Hepatocyte (in vitro differentiated cells): ENCODE measurements at regions not wholly inside any gene's neighbourhood (a gene's known extent, or its start where the extent isn't known, plus 50 kb on each side); places are given as distances from the start of the nearest gene placed in this dataset.

ENCODE experiments used
- DNase-seq: peaks from one replicate; pipeline ENCODE4 v3.0.0-alpha.2; 2016; ENCODE audit warnings: low spot score
- H2AFZ ChIP-seq: fragments of 200-600 bp; sonication (generic); 2 replicates; pipeline ENCODE4 v1.6.0; 2016; ENCODE audit warnings: antibody characterized with exemption, mild to moderate bottlenecking
- H3K27ac ChIP-seq: fragments of 200-600 bp; sonication (generic); 2 replicates; pipeline ENCODE4 v1.5.1; 2016; ENCODE audit warnings: mild to moderate bottlenecking
- H3K27me3 ChIP-seq: fragments of 200-600 bp; sonication (generic); 2 replicates; pipeline ENCODE4 v1.6.1; 2016
- H3K36me3 ChIP-seq: fragments of 200-600 bp; sonication (generic); replicated peaks from 2 replicates; pipeline ENCODE4 v1.5.1; 2016; ENCODE audit warnings: low read depth; ENCODE audit not compliant: insufficient read depth
- H3K4me1 ChIP-seq: fragments of 200-600 bp; sonication (generic); 2 replicates; pipeline ENCODE4 v1.5.1; 2016; ENCODE audit warnings: mild to moderate bottlenecking, moderate library complexity; ENCODE audit not compliant: insufficient read depth
- H3K4me2 ChIP-seq: fragments of 200-600 bp; sonication (generic); 2 replicates; pipeline ENCODE4 v1.6.0; 2016
- H3K4me3 ChIP-seq: fragments of 200-600 bp; sonication (generic); 2 replicates; pipeline ENCODE4 v1.5.1; 2016; ENCODE audit warnings: mild to moderate bottlenecking
- H3K79me2 ChIP-seq: fragments of 200-600 bp; sonication (generic); 2 replicates; pipeline ENCODE4 v1.6.0; 2017; ENCODE audit warnings: mild to moderate bottlenecking
- H3K9me2 ChIP-seq: fragments of 200-600 bp; sonication (generic); replicated peaks from 2 replicates; pipeline ENCODE4 v1.6.0; 2017; ENCODE audit warnings: mild to moderate bottlenecking; ENCODE audit not compliant: insufficient read depth
- H3K9me3 ChIP-seq: fragments of 200-600 bp; sonication (generic); 2 replicates; pipeline ENCODE4 v1.5.1; 2016; ENCODE audit warnings: low read depth, mild to moderate bottlenecking
- H4K20me1 ChIP-seq: fragments of 200-600 bp; sonication (generic); 2 replicates; pipeline ENCODE4 v1.6.0; 2016; ENCODE audit warnings: mild to moderate bottlenecking; ENCODE audit not compliant: insufficient read depth, poor library complexity, severe bottlenecking
- EZH2 ChIP-seq: fragments of 200-600 bp; sonication (generic); IDR thresholded peaks from 2 replicates; pipeline ENCODE4 v1.6.1; 2016; ENCODE audit warnings: antibody characterized with exemption, mild to moderate bottlenecking, borderline replicate concordance
- EZH2phosphoT487 ChIP-seq: fragments of 200-600 bp; sonication (generic); IDR thresholded peaks from one replicate; pipeline ENCODE4 v1.6.1; 2018; ENCODE audit warnings: antibody characterized with exemption, mild to moderate bottlenecking, low read depth, moderate library complexity; ENCODE audit not compliant: unreplicated experiment, severe bottlenecking
- WGBS: methylation state at CpG from one replicate; pipeline ENCODE4 v1.1.6; 2016; ENCODE audit warnings: low lambda C conversion rate; ENCODE audit errors: missing lambda C conversion rate; 5-methylcytosine and 5-hydroxymethylcytosine counted together
- TF ChIP-seq, protein P1 (sequence below): fragments of 200-600 bp; sonication (generic); IDR thresholded peaks from 2 replicates; pipeline ENCODE4 v1.5.1; 2016; ENCODE audit warnings: antibody characterized with exemption, mild to moderate bottlenecking; ENCODE audit not compliant: poor library complexity

DNA sequence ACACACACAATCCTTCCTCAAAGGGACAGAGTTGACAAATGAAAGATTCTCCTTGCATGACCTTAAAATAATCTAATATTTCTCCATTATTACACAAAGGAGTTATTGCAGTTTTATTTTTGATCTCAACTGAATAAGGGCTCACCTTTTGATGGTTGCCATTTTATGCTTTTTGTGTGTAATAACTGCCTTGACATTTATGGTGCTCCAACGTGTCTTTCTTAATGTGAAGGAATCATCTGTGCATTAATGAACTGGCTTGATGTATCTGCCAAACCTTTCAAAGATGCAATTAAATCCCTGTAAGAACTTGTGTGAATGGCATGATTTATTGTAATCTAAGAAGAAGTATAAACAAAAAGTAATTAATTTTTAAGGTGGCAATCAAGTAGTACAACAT, 1519.8 kb upstream of the CDH9 start:
- no peak overlapping the region for H3K4me2 ChIP-seq
- no peaks in the 10 kb centered on the region for H3K79me2 ChIP-seq
- 96% methylated on average over 1 of the region's 1 CpG for WGBS
- H3K27ac ChIP-seq: no peak overlapping the region
- H3K27me3 ChIP-seq: no peaks in the 10 kb centered on the region
- H3K9me3 ChIP-seq: no peaks in the 10 kb centered on the region
- H3K4me3 ChIP-seq: no peak overlapping the region
- TF ChIP-seq, protein P1, sequence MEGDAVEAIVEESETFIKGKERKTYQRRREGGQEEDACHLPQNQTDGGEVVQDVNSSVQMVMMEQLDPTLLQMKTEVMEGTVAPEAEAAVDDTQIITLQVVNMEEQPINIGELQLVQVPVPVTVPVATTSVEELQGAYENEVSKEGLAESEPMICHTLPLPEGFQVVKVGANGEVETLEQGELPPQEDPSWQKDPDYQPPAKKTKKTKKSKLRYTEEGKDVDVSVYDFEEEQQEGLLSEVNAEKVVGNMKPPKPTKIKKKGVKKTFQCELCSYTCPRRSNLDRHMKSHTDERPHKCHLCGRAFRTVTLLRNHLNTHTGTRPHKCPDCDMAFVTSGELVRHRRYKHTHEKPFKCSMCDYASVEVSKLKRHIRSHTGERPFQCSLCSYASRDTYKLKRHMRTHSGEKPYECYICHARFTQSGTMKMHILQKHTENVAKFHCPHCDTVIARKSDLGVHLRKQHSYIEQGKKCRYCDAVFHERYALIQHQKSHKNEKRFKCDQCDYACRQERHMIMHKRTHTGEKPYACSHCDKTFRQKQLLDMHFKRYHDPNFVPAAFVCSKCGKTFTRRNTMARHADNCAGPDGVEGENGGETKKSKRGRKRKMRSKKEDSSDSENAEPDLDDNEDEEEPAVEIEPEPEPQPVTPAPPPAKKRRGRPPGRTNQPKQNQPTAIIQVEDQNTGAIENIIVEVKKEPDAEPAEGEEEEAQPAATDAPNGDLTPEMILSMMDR: no peak
- H3K36me3 ChIP-seq: no peaks in the 10 kb centered on the region
- no peaks in the 10 kb centered on the region for H3K9me2 ChIP-seq
- H2AFZ ChIP-seq: no peak overlapping the region
- H4K20me1 ChIP-seq: no peaks in the 10 kb centered on the region
- no peak for DNase-seq
- H3K4me1 ChIP-seq: no peaks in the 10 kb centered on the region

DNA sequence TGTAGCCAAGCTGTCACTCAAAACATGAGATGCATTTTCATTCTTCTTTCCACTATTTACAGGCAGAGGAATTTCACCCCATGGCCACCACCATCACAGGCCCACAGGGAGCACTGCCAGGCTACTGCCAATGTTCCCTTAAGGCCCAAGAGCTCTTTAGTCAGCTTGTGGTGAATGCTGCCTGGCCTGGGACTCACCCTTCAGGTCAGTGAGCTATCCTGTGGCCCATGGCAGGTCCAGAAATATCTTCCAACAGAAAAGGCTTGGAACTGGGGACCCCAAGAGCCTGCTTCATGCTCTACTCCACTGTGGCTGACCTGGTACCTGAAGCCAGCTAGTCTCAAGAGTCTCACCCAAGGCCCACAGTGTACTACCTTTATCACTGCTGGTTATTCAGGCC, 1518.7 kb upstream of the CDH9 start:
- Histone ChIP-seq H3K9me3 (no peaks in the 10 kb centered on the region), H3K9me2 (no peaks in the 10 kb centered on the region)
- TF ChIP-seq, protein P1: no peak
- TF ChIP-seq EZH2phosphoT487 (no peak), EZH2 (no peak)

DNA sequence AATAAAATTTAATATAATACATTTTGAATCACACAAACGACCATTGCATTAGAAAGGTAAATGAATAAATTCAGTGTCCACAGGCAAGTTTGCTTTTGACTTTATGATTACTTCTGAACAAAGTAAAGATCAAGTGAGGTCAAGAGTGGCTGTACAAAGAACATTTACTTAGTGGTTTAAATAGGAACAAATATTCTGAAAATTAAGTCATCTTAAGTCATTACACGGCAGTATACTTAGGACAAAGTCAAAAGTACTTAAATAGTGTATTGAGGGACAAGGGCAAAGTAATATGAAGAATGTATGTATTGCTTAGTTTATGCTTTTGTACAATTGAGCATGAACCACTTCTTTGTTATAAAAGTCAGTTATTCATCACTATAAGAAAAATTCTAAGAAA, 1511.2 kb upstream of the CDH9 start:
- Histone ChIP-seq H3K4me1 (no peaks in the 10 kb centered on the region), H3K9me3 (no peaks in the 10 kb centered on the region), H3K9me2 (no peaks in the 10 kb centered on the region), H2AFZ (no peak overlapping the region), H3K4me3 (no peak overlapping the region), H3K27ac (no peak overlapping the region), H3K36me3 (no peaks in the 10 kb centered on the region), H4K20me1 (no peaks in the 10 kb centered on the region), H3K27me3 (no peaks in the 10 kb centered on the region), H3K4me2 (no peak overlapping the region), H3K79me2 (no peaks in the 10 kb centered on the region)
- DNase-seq: no peak
- TF ChIP-seq, protein P1: no peak
- TF ChIP-seq EZH2phosphoT487: no peak
- no peak for TF ChIP-seq EZH2
- 60% methylated on average over 2 of the region's 2 CpGs for WGBS

More for the DNA sequence above, 1518.7 kb upstream of the CDH9 start:
- Histone ChIP-seq H3K4me3 (no peak overlapping the region), H4K20me1 (no peaks in the 10 kb centered on the region), H3K27ac (no peak overlapping the region), H3K4me1 (no peaks in the 10 kb centered on the region), H3K79me2 (no peaks in the 10 kb centered on the region), H3K27me3 (no peaks in the 10 kb centered on the region), H3K4me2 (no peak overlapping the region), H2AFZ (no peak overlapping the region), H3K36me3 (no peaks in the 10 kb centered on the region)
- DNase-seq: no peak

DNA sequence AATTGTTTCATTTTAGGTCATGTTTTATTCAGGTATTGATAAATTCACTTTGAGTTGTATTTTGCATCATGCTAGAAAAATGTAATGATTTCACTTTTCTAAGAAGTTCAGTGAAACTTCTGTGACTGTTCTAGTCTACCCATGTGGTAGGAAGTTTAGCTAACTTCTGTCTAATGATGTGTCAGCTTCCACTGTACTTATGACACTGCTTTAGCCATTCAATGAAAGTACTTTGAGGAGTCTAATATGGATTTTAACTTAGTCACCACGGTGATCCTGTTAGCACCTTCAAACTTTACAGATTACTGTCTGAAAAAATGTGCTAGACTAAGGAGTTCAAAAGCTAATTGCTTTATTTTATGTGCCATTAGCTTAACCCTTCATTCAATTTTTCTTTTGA, 1510.5 kb upstream of the CDH9 start:
- Histone ChIP-seq H3K4me2 (no peak overlapping the region), H3K36me3 (no peaks in the 10 kb centered on the region), H3K9me2 (no peaks in the 10 kb centered on the region), H3K27me3 (no peaks in the 10 kb centered on the region), H3K4me3 (no peak overlapping the region), H3K27ac (no peak overlapping the region), H3K4me1 (no peaks in the 10 kb centered on the region), H3K9me3 (no peaks in the 10 kb centered on the region), H3K79me2 (no peaks in the 10 kb centered on the region), H2AFZ (no peak overlapping the region), H4K20me1 (no peaks in the 10 kb centered on the region)
- no peak for DNase-seq
- no peak for TF ChIP-seq EZH2
- 44% methylated on average over 1 of the region's 1 CpG for WGBS
